Osteoblast (primary cell): ENCODE measurements at regions not wholly inside any gene's neighbourhood (a gene's known extent, or its start where the extent isn't known, plus 50 kb on each side); places are given as distances from the start of the nearest gene placed in this dataset.
"Not testable (repeated sequence)": the region's sequence is repeated elsewhere in the genome, so short reads cannot be mapped to it uniquely, and the experiment has no call there.

ENCODE experiments used
- DNase-seq: peaks from one replicate; pipeline ENCODE4 v3.0.0; 2011; ENCODE audit warnings: low spot score, mixed read lengths; ENCODE audit not compliant: insufficient read length; ENCODE audit errors: missing footprints
- H2AFZ ChIP-seq: 2 replicates; pipeline ENCODE4 v1.6.0; 2011; ENCODE audit warnings: mild to moderate bottlenecking, low read length
- H3K27ac ChIP-seq: 2 replicates; pipeline ENCODE4 v1.5.1; 2011; ENCODE audit warnings: mild to moderate bottlenecking, low read depth, low read length, moderate library complexity
- H3K27me3 ChIP-seq: 2 replicates; pipeline ENCODE4 v1.6.0; 2012; ENCODE audit warnings: mild to moderate bottlenecking, control low read depth, inconsistent platforms, low read length, moderate library complexity; ENCODE audit not compliant: insufficient read depth
- H3K36me3 ChIP-seq: 2 replicates; pipeline ENCODE4 v1.5.1; 2011; ENCODE audit warnings: mild to moderate bottlenecking, low read length, control low read depth, moderate library complexity; ENCODE audit not compliant: insufficient read depth
- H3K4me1 ChIP-seq: 2 replicates; pipeline ENCODE4 v1.5.1; 2011; ENCODE audit warnings: mild to moderate bottlenecking, low read length, control low read depth, moderate library complexity; ENCODE audit not compliant: insufficient read depth
- H3K4me2 ChIP-seq: 2 replicates; pipeline ENCODE4 v1.6.0; 2011; ENCODE audit warnings: mild to moderate bottlenecking, low read length; ENCODE audit not compliant: insufficient read depth
- H3K4me3 ChIP-seq: fragments of 200-600 bp; sonication (generic); 3 replicates; pipeline ENCODE4 v1.5.1; 2012; ENCODE audit warnings: mild to moderate bottlenecking, low read length, inconsistent platforms; ENCODE audit not compliant: insufficient read depth
- H3K79me2 ChIP-seq: 2 replicates; pipeline ENCODE4 v1.6.0; 2012; ENCODE audit warnings: mild to moderate bottlenecking, low read length, control low read depth, inconsistent platforms; ENCODE audit not compliant: insufficient read depth
- H3K9me3 ChIP-seq: 2 replicates; pipeline ENCODE4 v1.5.1; 2011; ENCODE audit warnings: low read depth, low read length, control low read depth
- H4K20me1 ChIP-seq: 2 replicates; pipeline ENCODE4 v1.6.0; 2012; ENCODE audit warnings: mild to moderate bottlenecking, low read length, control low read depth; ENCODE audit not compliant: insufficient read depth
- TF ChIP-seq, protein P1 (sequence below): IDR thresholded peaks from 2 replicates; pipeline ENCODE4 v1.5.1; 2011; ENCODE audit warnings: mild to moderate bottlenecking, low read depth, low read length, moderate library complexity; ENCODE audit errors: extremely low read depth

- TF ChIP-seq, protein P1, sequence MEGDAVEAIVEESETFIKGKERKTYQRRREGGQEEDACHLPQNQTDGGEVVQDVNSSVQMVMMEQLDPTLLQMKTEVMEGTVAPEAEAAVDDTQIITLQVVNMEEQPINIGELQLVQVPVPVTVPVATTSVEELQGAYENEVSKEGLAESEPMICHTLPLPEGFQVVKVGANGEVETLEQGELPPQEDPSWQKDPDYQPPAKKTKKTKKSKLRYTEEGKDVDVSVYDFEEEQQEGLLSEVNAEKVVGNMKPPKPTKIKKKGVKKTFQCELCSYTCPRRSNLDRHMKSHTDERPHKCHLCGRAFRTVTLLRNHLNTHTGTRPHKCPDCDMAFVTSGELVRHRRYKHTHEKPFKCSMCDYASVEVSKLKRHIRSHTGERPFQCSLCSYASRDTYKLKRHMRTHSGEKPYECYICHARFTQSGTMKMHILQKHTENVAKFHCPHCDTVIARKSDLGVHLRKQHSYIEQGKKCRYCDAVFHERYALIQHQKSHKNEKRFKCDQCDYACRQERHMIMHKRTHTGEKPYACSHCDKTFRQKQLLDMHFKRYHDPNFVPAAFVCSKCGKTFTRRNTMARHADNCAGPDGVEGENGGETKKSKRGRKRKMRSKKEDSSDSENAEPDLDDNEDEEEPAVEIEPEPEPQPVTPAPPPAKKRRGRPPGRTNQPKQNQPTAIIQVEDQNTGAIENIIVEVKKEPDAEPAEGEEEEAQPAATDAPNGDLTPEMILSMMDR, result no peak
- H4K20me1 ChIP-seq, result no peaks in the 10 kb centered on the region
- DNase-seq, result no peak
- no peak overlapping the region for H3K4me3 ChIP-seq
- H3K79me2 ChIP-seq, result no peaks in the 10 kb centered on the region
- no peaks in the 10 kb centered on the region for H3K9me3 ChIP-seq
- no peaks in the 10 kb centered on the region for H3K36me3 ChIP-seq
- H2AFZ ChIP-seq, result no peak overlapping the region
- H3K4me2 ChIP-seq, result no peak overlapping the region
- H3K27ac ChIP-seq, result no peak overlapping the region
- no peaks in the 10 kb centered on the region for H3K27me3 ChIP-seq
- no peaks in the 10 kb centered on the region for H3K4me1 ChIP-seq
Observed at GRCh38 chr15:81645470-81645869, 271.5 kb upstream of the TMC3 start.

GRCh38 chr15:81643771-81644170, 269.8 kb upstream of the TMC3 start:
- H3K9me3 ChIP-seq, result no peaks in the 10 kb centered on the region
- no peak for DNase-seq
- no peak overlapping the region for H3K27ac ChIP-seq
- H3K4me1 ChIP-seq, result no peaks in the 10 kb centered on the region
- no peaks in the 10 kb centered on the region for H3K27me3 ChIP-seq
- H3K4me3 ChIP-seq, result no peak overlapping the region
- no peak overlapping the region for H2AFZ ChIP-seq
- TF ChIP-seq, protein P1, result no peak
- H3K79me2 ChIP-seq, result no peaks in the 10 kb centered on the region
- H3K4me2 ChIP-seq, result no peak overlapping the region
- no peaks in the 10 kb centered on the region for H3K36me3 ChIP-seq
- no peaks in the 10 kb centered on the region for H4K20me1 ChIP-seq

- Histone ChIP-seq H3K27ac (no peak overlapping the region), H3K4me2 (no peak overlapping the region)
- DNase-seq, result no peak
Observed at GRCh38 chr15:81642451-81642990, 268.5 kb upstream of the TMC3 start.

DNA sequence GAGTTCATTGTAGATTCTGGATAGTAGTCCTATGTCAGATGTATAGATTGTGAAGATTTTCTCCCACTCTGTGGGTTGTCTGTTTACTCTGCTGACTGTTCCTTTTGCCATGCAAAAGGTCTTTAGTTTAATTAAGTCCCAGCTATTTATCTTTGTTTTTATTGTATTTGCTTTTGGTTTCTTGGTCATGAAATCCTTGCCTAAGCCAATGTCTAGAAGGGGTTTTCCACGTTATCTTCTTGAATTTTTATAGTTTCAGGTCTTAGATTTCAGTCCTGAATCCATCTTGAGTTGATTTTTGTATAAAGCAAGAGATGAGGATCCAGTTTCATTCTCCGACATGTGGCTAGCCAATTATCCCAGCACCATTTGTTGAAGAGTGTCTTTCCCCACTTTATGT, 262.1 kb upstream of the TMC3 start:
- not testable (repeated sequence) for H3K9me3 ChIP-seq

More at GRCh38 chr15:81642451-81642990, 268.5 kb upstream of the TMC3 start:
- H2AFZ ChIP-seq, result no peak overlapping the region
- H4K20me1 ChIP-seq, result no peaks in the 10 kb centered on the region
- no peaks in the 10 kb centered on the region for H3K4me1 ChIP-seq
- H3K9me3 ChIP-seq, result no peaks in the 10 kb centered on the region
- H3K27me3 ChIP-seq, result no peaks in the 10 kb centered on the region
- TF ChIP-seq, protein P1, result no peak
- H3K4me3 ChIP-seq, result no peak overlapping the region
- H3K79me2 ChIP-seq, result no peaks in the 10 kb centered on the region
- no peaks in the 10 kb centered on the region for H3K36me3 ChIP-seq

More for the DNA sequence above, 262.1 kb upstream of the TMC3 start:
- H2AFZ ChIP-seq, H4K20me1 ChIP-seq, H3K4me2 ChIP-seq, H3K79me2 ChIP-seq, H3K36me3 ChIP-seq, DNase-seq, H3K4me3 ChIP-seq, H3K4me1 ChIP-seq, H3K27ac ChIP-seq, H3K27me3 ChIP-seq: not testable (repeated sequence)
